ENCODE measurements at regions not wholly inside any gene's neighbourhood (a gene's known extent, or its start where the extent isn't known, plus 50 kb on each side); places are given as distances from the start of the nearest gene placed in this dataset.

DNA sequence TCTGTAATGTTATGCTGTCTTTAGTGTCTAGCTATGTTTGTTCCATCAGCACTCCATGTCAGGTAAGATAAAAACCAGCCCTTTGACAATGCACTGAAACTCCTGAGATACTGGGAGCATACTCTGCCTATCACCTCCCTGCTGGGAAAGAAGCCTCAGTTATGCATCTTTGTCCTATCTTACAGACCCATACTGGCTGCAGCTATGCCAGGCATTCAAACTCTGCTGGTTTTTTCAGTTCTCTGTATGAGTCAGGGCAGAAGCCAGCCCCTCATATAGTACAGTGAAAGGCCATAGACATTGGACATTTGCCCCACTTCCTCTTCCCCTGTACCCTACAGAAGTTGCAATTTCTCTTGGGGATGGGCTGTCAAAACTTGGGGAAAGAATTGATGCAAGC is 181.1 kb upstream of the RGPD4 start:
- Histone ChIP-seq H3K4me1 (ENCODE audit: control insufficient read depth in 1 of 2, insufficient read depth in 2 of 2, low read length in 2 of 2) (no peaks in the 10 kb centered on the region), H4K20me1 (ENCODE audit: insufficient read depth, low read length) (no peaks in the 10 kb centered on the region), H3K4me2 (replicated peaks; ENCODE audit: extremely low read depth, low read length, poor library complexity, severe bottlenecking) (no peak overlapping the region), H3K27me3 (ENCODE audit: control insufficient read depth in 2 of 2, insufficient read depth in 2 of 2, low read length in 2 of 2) (no peaks in the 10 kb centered on the region), H3K4me3 (replicated peaks in 1 of 3; ENCODE audit: low read depth in 2 of 3, low read length in 3 of 3) (no peak overlapping the region), H3K36me3 (replicated peaks in 1 of 2; ENCODE audit: control insufficient read depth in 1 of 2, insufficient read depth in 2 of 2, low read length in 2 of 2) (no peaks in the 10 kb centered on the region), H2AFZ (ENCODE audit: insufficient read depth, low read depth, low read length, poor library complexity, severe bottlenecking) (no peak overlapping the region), H3K9me3 (replicated peaks in 1 of 2; ENCODE audit: control insufficient read depth in 1 of 2, insufficient read depth in 1 of 2, low read length in 2 of 2) (peaks cover 30 to 38% of the 10 kb centered on the region in 2 donors), H3K79me2 (ENCODE audit: insufficient read depth, low read length) (no peaks in the 10 kb centered on the region), H3K9ac (ENCODE audit: insufficient read depth, low read length, poor library complexity, severe bottlenecking) (no peak overlapping the region), H3K27ac (ENCODE audit: low read depth in 1 of 2, low read length in 2 of 2) (no peak overlapping the region)
- Mint-ChIP-seq H3K4me1 (no peaks in the 10 kb centered on the region), H3K4me3 (no peak overlapping the region), H3K9me3 (peaks cover 12 to 43% (median 18%) of the 10 kb centered on the region in 7 donors), H3K27ac (no peak overlapping the region), H3K27me3 (ENCODE audit: low read depth in 3 of 3) (peaks cover 0 to 4% (median 2%) of the 10 kb centered on the region in 3 donors), H3K36me3 (no peaks in the 10 kb centered on the region)
- TF ChIP-seq CTCF (IDR thresholded peaks at IDR 0.05), result no peak
- DNase-seq, result no peak
- intact Hi-C loops (cut with micrococcal nuclease), result no loop called here

GRCh38 chr2:107648781-107649404 is 177.8 kb upstream of the RGPD4 start:
- intact Hi-C loops (cut with micrococcal nuclease), result no loop called here
- Histone ChIP-seq H3K79me2 (ENCODE audit: insufficient read depth, low read length) (no peaks in the 10 kb centered on the region), H4K20me1 (ENCODE audit: insufficient read depth, low read length) (no peaks in the 10 kb centered on the region), H3K4me3 (replicated peaks in 1 of 3; ENCODE audit: low read depth in 2 of 3, low read length in 3 of 3) (no peak overlapping the region), H3K36me3 (replicated peaks in 1 of 2; ENCODE audit: control insufficient read depth in 1 of 2, insufficient read depth in 2 of 2, low read length in 2 of 2) (no peaks in the 10 kb centered on the region), H3K9ac (ENCODE audit: insufficient read depth, low read length, poor library complexity, severe bottlenecking) (no peak overlapping the region), H3K4me2 (replicated peaks; ENCODE audit: extremely low read depth, low read length, poor library complexity, severe bottlenecking) (no peak overlapping the region), H2AFZ (ENCODE audit: insufficient read depth, low read depth, low read length, poor library complexity, severe bottlenecking) (no peak overlapping the region), H3K27ac (ENCODE audit: low read depth in 1 of 2, low read length in 2 of 2) (no peak overlapping the region), H3K27me3 (ENCODE audit: control insufficient read depth in 2 of 2, insufficient read depth in 2 of 2, low read length in 2 of 2) (no peaks in the 10 kb centered on the region), H3K9me3 (replicated peaks in 1 of 2; ENCODE audit: control insufficient read depth in 1 of 2, insufficient read depth in 1 of 2, low read length in 2 of 2) (peaks cover 29 to 35% of the 10 kb centered on the region in 2 donors), H3K4me1 (ENCODE audit: control insufficient read depth in 1 of 2, insufficient read depth in 2 of 2, low read length in 2 of 2) (no peaks in the 10 kb centered on the region)
- Mint-ChIP-seq H3K9me3 (peaks cover 12 to 35% (median 18%) of the 10 kb centered on the region in 7 donors), H3K27me3 (ENCODE audit: low read depth in 3 of 3) (peaks cover 0 to 2% (median 2%) of the 10 kb centered on the region in 3 donors), H3K4me3 (no peak overlapping the region), H3K27ac (peak overlapping the region in 1 of 7 donors; percentile 21), H3K4me1 (no peaks in the 10 kb centered on the region), H3K36me3 (no peaks in the 10 kb centered on the region)
- TF ChIP-seq CTCF (IDR thresholded peaks at IDR 0.05), result no peak
- 91% methylated on average over 9 of the region's 11 CpGs for WGBS (ENCODE audit: insufficient coverage)
- DNase-seq, result no peak

Measured in CD14-positive monocyte (primary cell).